Gastroesophageal sphincter (tissue), 3 donors: ENCODE measurements at regions not wholly inside any gene's neighbourhood (a gene's known extent, or its start where the extent isn't known, plus 50 kb on each side); places are given as distances from the start of the nearest gene placed in this dataset.

Experiments
- POLR2A ChIP-seq, 2 donors: fragments of 450-650 bp; IDR thresholded peaks; one replicate each; pipeline ENCODE4 v1.6.1; 2017; ENCODE audit warnings: antibody characterized with exemption in 2 of 2, mild to moderate bottlenecking in 2 of 2, moderate library complexity in 1 of 2
- TF ChIP-seq, protein P1 (sequence below), 4 experiments: fragments of 200-600 bp in 2 of 4; fragments of 450-650 bp in 2 of 4; sonication (generic) in 1 of 4; IDR thresholded peaks; one replicate each; pipeline ENCODE4 v1.5.1; 2017 to 2019; ENCODE audit warnings: antibody characterized with exemption in 4 of 4, mild to moderate bottlenecking in 2 of 4, moderate library complexity in 2 of 4

DNA sequence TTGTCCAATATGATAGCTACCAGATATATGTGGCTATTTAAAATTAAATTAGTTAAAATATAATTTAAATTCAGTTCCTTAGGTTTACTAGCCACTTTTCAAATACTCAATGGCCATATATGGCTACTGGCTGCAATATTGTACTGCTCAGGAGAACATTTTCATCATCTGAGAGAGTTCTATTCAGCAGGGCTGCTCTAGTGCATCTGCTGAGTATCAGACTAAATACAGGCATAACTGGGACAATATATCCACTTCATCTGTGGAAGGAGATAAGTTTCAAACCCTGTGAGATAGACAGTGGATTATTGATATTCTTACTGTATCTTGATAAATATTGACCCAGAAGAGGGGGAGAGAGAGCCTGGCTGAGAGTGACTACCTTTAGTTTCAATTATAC lies 240.1 kb upstream of the ANKRD50 start:
- TF ChIP-seq, protein P1, sequence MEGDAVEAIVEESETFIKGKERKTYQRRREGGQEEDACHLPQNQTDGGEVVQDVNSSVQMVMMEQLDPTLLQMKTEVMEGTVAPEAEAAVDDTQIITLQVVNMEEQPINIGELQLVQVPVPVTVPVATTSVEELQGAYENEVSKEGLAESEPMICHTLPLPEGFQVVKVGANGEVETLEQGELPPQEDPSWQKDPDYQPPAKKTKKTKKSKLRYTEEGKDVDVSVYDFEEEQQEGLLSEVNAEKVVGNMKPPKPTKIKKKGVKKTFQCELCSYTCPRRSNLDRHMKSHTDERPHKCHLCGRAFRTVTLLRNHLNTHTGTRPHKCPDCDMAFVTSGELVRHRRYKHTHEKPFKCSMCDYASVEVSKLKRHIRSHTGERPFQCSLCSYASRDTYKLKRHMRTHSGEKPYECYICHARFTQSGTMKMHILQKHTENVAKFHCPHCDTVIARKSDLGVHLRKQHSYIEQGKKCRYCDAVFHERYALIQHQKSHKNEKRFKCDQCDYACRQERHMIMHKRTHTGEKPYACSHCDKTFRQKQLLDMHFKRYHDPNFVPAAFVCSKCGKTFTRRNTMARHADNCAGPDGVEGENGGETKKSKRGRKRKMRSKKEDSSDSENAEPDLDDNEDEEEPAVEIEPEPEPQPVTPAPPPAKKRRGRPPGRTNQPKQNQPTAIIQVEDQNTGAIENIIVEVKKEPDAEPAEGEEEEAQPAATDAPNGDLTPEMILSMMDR (IDR thresholded peaks at IDR 0.05), result no peak
- TF ChIP-seq POLR2A (IDR thresholded peaks at IDR 0.05), result no peak
